ENCODE measurements at regions not wholly inside any gene's neighbourhood (a gene's known extent, or its start where the extent isn't known, plus 50 kb on each side); places are given as distances from the start of the nearest gene placed in this dataset.

GRCh38 chr10:109624939-109625338 lies 298.4 kb downstream of the XPNPEP1 start:
- Histone ChIP-seq H3K27me3 (no peaks in the 10 kb centered on the region), H3K36me3 (no peaks in the 10 kb centered on the region), H3K9me3 (no peaks in the 10 kb centered on the region), H3K4me3 (no peak overlapping the region), H3K27ac (no peak overlapping the region), H3K4me1 (no peaks in the 10 kb centered on the region)
- DNase-seq (ENCODE audit: low spot score in 2 of 2): no peak
- no peak for TF ChIP-seq POLR2A (IDR thresholded peaks at IDR 0.05)
- no peak for TF ChIP-seq EP300 (IDR thresholded peaks at IDR 0.05)
- no peak for TF ChIP-seq CTCF (IDR thresholded peaks at IDR 0.05)
- WGBS, 2 donors: 64 to 69% methylated on average over 2 of the region's 2 CpGs

- no peak for TF ChIP-seq POLR2A (IDR thresholded peaks at IDR 0.05)
- TF ChIP-seq CTCF (IDR thresholded peaks at IDR 0.05): no peak
- no peak for TF ChIP-seq EP300 (IDR thresholded peaks at IDR 0.05)
- Histone ChIP-seq H3K4me1 (no peaks in the 10 kb centered on the region), H3K9me3 (no peaks in the 10 kb centered on the region), H3K27me3 (no peaks in the 10 kb centered on the region), H3K4me3 (no peak overlapping the region), H3K27ac (no peak overlapping the region), H3K36me3 (no peaks in the 10 kb centered on the region)
- 89% methylated on average over 3 of the region's 3 CpGs for WGBS, 2 donors
- no peak for DNase-seq (ENCODE audit: low spot score in 2 of 2)
These were observed 300.7 kb downstream of the XPNPEP1 start for GRCh38 chr10:109622566-109622965.

GRCh38 chr10:109620396-109620795 lies 302.9 kb downstream of the XPNPEP1 start:
- no peaks in the 10 kb centered on the region for H3K36me3 ChIP-seq
- 50 to 63% methylated on average over 3 of the region's 3 CpGs for WGBS, 2 donors
- H3K27me3 ChIP-seq: no peaks in the 10 kb centered on the region
- TF ChIP-seq EP300 (IDR thresholded peaks at IDR 0.05) (no peak), POLR2A (IDR thresholded peaks at IDR 0.05) (no peak), CTCF (IDR thresholded peaks at IDR 0.05) (no peak)
- DNase-seq (ENCODE audit: low spot score in 2 of 2): no peak
- H3K27ac ChIP-seq: no peak overlapping the region
- no peak overlapping the region for H3K4me3 ChIP-seq
- no peaks in the 10 kb centered on the region for H3K4me1 ChIP-seq
- no peaks in the 10 kb centered on the region for H3K9me3 ChIP-seq

GRCh38 chr10:109619914-109620313 lies 303.4 kb downstream of the XPNPEP1 start:
- H3K36me3 ChIP-seq: no peaks in the 10 kb centered on the region
- no peak for DNase-seq (ENCODE audit: low spot score in 2 of 2)
- no peak overlapping the region for H3K27ac ChIP-seq
- no peak overlapping the region for H3K4me3 ChIP-seq
- TF ChIP-seq POLR2A (IDR thresholded peaks at IDR 0.05) (no peak), CTCF (IDR thresholded peaks at IDR 0.05) (no peak), EP300 (IDR thresholded peaks at IDR 0.05) (no peak)
- no peaks in the 10 kb centered on the region for H3K27me3 ChIP-seq
- no peaks in the 10 kb centered on the region for H3K9me3 ChIP-seq
- H3K4me1 ChIP-seq: no peaks in the 10 kb centered on the region
- WGBS, 2 donors: 78% methylated on average over 1 of the region's 1 CpG

- 91 to 96% methylated on average over 1 of the region's 1 CpG for WGBS, 2 donors
- no peaks in the 10 kb centered on the region for H3K9me3 ChIP-seq
These were observed 304.6 kb downstream of the XPNPEP1 start for GRCh38 chr10:109618748-109619147.

More at GRCh38 chr10:109618748-109619147, 304.6 kb downstream of the XPNPEP1 start:
- DNase-seq (ENCODE audit: low spot score in 2 of 2): no peak
- TF ChIP-seq POLR2A (IDR thresholded peaks at IDR 0.05) (no peak), EP300 (IDR thresholded peaks at IDR 0.05) (no peak), CTCF (IDR thresholded peaks at IDR 0.05) (no peak)
- Histone ChIP-seq H3K4me3 (no peak overlapping the region), H3K27me3 (no peaks in the 10 kb centered on the region), H3K36me3 (no peaks in the 10 kb centered on the region), H3K27ac (no peak overlapping the region), H3K4me1 (no peaks in the 10 kb centered on the region)

Measured in tibial nerve (tissue), 4 donors.